ENCODE measurements at regions not wholly inside any gene's neighbourhood (a gene's known extent, or its start where the extent isn't known, plus 50 kb on each side); places are given as distances from the start of the nearest gene placed in this dataset.

DNA sequence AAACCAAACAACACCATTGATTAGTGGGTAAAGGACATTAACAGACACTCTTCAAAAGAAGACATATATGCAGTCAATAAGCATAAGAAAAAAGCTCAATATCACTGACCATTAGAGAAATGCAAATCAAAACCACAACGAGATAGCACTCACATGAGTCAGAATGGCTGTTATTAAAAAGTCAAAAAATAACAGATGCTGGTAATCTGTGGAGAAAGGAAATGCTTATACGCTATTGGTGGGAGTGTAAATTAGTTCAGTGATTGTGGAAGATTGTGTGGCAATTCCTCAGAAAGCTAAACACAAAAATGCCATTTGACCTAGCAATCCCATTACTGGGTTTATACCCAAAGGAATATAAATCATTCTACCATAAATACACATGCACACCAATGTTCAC, 182.6 kb downstream of the TRPC6 start:
- no peak for DNase-seq

DNA sequence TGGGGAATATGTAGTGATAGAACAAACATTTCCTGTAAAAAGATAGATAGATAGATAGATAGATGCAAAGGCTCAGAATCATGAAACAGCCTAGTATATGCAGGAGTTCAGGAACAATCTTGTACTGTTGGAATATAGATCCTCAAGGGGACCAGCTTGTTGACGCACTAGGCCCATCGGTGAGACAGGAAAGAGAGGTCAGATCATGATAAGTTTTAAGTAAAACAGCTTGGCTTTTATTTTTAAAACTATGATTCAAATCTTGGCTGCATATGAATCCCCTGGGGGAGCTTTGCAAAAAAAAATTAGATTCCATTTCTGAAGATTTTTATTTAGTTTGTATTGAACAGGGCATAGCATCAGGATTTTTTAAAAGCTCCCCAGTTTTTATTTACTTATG, 185.8 kb downstream of the TRPC6 start:
- DNase-seq: no peak

DNA sequence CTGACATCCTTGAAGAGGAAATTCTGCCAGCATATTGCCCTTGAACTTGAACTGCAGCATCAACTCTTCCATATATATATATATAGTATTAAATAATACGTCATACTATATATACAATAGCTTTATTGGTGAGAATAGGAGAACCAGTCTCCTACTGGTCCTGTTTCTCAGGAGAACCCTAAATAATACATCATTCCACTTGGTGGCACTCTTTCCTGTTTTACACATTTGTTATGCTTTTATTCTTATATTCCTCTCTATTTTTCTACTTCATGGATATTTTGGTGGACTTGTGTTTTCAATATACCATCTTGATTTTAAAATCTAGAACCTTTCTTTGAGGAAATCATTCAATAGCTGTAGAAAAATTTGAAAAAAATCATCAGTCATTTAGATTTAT, 193.3 kb downstream of the TRPC6 start:
- peak in 1 of 2 experiments; percentile 15 for DNase-seq

GRCh38 chr11:101369835-101370234, 214.0 kb downstream of the TRPC6 start:
- no peak for DNase-seq

- DNase-seq: no peak
These were observed 220.0 kb downstream of the TRPC6 start for GRCh38 chr11:101363706-101364275.

- DNase-seq: no peak
These were observed 221.2 kb downstream of the TRPC6 start for GRCh38 chr11:101362643-101363042.

DNA sequence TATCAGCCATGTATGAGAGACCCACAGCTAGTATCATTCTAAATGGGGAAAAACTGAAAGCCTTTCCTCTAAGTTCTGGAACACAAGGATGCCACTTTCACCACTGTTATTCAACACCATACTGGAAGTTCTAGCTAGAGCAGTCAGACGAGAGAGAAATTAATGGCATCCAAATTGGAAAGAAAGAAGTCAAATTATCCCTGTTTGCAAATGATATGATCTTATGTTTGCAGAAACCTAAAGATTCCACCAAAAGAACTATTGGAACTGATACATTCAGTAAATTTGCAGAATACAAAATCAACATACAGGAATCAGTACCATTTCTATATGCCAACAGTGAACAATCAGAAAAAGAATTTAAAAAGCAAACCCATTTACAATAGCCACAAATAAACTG, 226.0 kb downstream of the TRPC6 start:
- no peak for DNase-seq

DNA sequence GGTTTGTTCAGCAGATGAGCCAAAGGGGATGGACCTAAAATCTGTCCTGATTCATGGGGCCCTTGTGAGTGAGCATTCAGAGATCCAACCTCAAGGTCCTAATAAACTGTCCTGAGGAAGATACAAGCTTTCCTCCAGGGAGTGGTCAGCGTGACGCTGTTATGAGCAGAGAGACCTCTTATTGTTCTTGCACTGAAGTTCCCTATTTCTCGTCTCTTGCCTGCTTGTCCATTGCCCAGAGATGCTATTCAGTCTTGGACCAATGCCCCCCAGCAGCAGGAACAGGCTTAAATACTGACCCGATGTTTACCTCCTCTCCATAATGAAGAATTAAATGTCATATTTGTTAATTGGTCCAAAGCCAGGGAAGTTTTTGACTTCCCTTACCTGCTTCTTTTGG, 225.2 kb upstream of the PGR start:
- no peak for DNase-seq

DNA sequence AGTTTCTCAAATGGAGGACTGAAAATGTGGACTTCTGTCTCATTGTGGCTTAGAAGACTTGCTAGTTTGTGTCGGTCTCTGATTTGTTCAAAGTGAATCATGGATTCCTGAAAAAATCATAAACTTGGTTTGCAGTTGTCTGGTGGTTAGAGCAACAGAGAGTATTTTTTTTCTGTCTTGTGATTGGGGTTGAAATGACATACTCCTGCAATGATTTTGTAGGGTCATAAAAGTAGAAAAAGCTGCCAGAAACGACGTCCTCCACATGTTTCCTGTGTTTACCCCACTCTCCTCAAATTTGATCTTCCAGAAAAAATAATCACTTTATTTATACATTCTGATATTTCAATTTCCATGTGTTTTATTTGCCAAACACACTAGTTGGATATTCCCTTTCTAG, 219.2 kb upstream of the PGR start:
- DNase-seq: no peak

DNA sequence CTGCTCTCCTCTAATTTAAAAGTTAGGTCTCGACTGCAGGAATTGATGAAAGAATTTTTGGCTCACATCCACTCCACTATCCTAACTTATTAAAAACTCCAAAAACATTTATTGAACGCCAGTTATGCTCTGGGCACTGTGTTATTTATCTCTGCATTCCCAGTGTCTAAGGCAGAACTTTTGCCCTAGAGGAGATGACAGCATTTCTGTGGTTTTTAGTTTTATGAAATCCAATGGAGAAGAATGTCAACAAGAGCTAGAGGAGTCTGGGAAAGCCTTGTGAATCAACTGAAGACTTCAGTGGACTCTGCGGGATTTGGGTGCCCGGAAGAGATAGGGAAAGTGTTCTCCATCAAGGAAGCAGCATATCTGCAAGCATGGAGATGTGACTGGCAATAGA, 217.0 kb upstream of the PGR start:
- no peak for DNase-seq

GRCh38 chr11:101345891-101346290, 216.3 kb upstream of the PGR start:
- DNase-seq: no peak

- DNase-seq: no peak
These were observed 212.7 kb upstream of the PGR start for GRCh38 chr11:101342307-101342706.

- no peak for DNase-seq
These were observed 212.0 kb upstream of the PGR start for GRCh38 chr11:101341578-101341977.

- no peak for DNase-seq
These were observed 207.2 kb upstream of the PGR start for GRCh38 chr11:101336858-101337257.

GRCh38 chr11:101336155-101336554, 206.5 kb upstream of the PGR start:
- no peak for DNase-seq

- DNase-seq: no peak
These were observed 205.0 kb upstream of the PGR start for GRCh38 chr11:101334581-101334980.

GRCh38 chr11:101331411-101331810, 201.8 kb upstream of the PGR start:
- no peak for DNase-seq

GRCh38 chr11:101327908-101328307, 198.3 kb upstream of the PGR start:
- DNase-seq: no peak

DNA sequence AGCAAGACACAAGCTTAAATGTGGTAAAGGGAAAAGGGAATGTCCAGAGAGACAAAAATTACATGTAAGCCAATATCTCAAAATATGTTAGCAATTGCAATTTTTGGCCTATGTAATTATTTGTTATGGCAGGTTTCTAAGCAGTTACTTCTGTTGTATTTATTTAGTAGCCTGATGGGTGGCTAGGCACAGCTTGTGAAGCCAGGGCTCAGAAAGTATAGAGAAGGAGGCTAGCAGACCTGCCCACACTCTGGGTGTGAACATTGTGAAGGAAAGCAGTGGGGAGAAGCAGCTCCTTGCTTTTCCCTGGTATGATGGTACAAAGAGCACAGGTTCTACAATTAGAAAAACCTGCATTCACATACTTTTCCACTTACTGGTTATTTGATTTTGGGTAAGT, 196.5 kb upstream of the PGR start:
- DNase-seq: no peak

DNA sequence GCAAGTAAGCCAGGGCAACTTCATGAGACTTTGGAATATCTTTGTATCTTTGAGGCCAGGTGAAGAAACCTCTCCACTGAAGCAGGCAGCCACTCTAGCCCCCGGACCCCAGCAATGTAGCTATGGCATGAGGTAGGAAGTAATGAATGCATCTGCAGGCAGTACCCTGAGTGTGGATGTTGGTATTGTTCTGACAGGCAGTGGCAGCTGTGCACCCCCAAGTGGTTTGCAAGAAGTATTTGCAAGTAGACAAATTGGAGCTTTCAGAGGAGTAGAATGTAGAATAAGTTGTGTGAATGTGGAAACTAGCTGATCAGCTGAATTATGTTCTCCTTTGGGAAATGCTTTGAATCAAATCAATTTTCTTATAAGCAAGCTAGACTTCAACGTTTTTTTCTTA, 194.4 kb upstream of the PGR start:
- no peak for DNase-seq

DNA sequence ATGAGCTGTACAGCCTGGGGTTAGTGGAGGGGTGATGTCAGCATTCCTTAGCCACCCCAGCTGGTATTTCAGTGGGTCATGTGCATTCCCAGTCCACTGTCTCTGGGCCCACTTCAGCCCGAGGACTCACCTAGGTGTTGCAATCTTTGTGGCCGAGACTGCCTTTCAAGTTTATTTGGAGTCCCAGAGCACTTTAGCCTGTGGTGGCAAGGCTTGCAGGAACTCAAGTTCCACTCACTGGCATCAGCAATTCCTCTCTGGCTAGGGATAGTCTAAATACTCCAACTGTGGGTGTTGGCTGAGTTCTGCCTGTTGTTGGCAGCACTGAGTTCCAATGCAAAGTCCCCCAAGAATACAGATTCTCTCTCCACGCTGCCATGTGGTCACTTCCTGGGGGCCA, 191.6 kb upstream of the PGR start:
- no peak for DNase-seq

GRCh38 chr11:101306721-101307120, 177.1 kb upstream of the PGR start:
- DNase-seq: no peak

GRCh38 chr11:101305496-101305895, 175.9 kb upstream of the PGR start:
- DNase-seq: no peak

- no peak for DNase-seq
These were observed 169.6 kb upstream of the PGR start for GRCh38 chr11:101299210-101299609.

DNA sequence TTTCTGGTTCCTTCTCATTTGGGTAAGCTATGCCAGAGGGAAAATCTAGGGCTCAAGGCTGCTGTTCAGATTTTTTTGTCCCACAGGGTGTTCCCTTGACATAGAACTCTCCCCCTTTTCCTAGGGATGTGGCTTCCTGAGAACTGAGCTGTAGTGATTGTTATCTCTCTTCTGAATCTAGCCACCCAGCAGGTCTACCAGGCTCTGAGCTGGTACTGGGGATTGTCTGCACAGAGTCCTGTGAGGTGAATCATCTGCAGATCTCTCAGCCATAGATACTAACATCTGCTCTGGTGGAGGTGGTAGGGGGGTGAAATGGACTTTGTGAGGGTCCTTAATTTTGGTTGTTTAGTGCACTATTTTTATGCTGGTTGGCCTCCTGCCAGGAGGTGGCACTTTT, 167.3 kb upstream of the PGR start:
- no peak for DNase-seq

Data from NCI-H526 (cell line).